ENCODE measurements at regions not wholly inside any gene's neighbourhood (a gene's known extent, or its start where the extent isn't known, plus 50 kb on each side); places are given as distances from the start of the nearest gene placed in this dataset.

DNA sequence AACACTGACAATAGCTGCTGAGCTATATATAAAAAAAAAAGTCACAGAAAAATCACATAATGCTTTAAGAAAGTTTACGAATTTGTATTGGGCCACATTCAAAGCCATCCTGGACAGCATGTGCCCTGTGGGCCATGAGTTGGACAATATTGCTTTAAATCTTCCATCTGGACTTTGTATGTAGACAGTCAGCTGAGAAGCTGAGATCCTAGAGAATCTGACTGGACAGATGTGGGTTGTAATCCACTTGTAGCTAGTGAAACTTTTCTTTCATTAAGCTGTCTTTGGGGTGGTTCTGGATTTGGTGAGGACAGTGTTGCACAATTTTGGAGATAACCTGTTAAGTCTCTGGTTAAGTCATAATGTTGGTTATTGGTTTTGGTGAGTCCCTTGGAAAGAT is 824.5 kb downstream of the CCSER2 start:
- no peak for TF ChIP-seq RNF2 (IDR thresholded peaks at IDR 0.05)
- TF ChIP-seq ZNF23 (CRISPR knock-in tag; IDR thresholded peaks at IDR 0.05), result no peak

Data from K562 (cell line).